ENCODE measurements at regions not wholly inside any gene's neighbourhood (a gene's known extent, or its start where the extent isn't known, plus 50 kb on each side); places are given as distances from the start of the nearest gene placed in this dataset.

GRCh38 chr10:89115876-89116627 is 91.1 kb downstream of the CH25H start:
- Mint-ChIP-seq H3K9me3 (peaks cover 0 to 5% of the 10 kb centered on the region in 2 donors), H3K27ac (no peak overlapping the region), H3K4me1 (no peaks in the 10 kb centered on the region), H3K4me3 (no peak overlapping the region), H3K27me3 (peaks cover 32% of the 10 kb centered on the region)
- no peak for ATAC-seq
- no peak for DNase-seq

GRCh38 chr10:89114846-89115625 is 92.1 kb downstream of the CH25H start:
- H3K4me1 Mint-ChIP-seq, result peaks cover 5% of the 10 kb centered on the region
- peaks cover 25% of the 10 kb centered on the region for H3K27me3 Mint-ChIP-seq
- H3K9me3 Mint-ChIP-seq, result peaks cover 0 to 5% of the 10 kb centered on the region in 2 donors
- DNase-seq (no peak), ATAC-seq (no peak)
- H3K4me3 Mint-ChIP-seq, result no peak overlapping the region
- H3K27ac Mint-ChIP-seq, result no peak overlapping the region

GRCh38 chr10:89102735-89103134 is 104.4 kb downstream of the CH25H start:
- H3K4me3 Mint-ChIP-seq, result no peak overlapping the region
- H3K9me3 Mint-ChIP-seq, result no peaks in the 10 kb centered on the region
- peaks cover 8% of the 10 kb centered on the region for H3K4me1 Mint-ChIP-seq
- no peak for DNase-seq
- no peak for ATAC-seq
- H3K27ac Mint-ChIP-seq, result no peak overlapping the region
- no peaks in the 10 kb centered on the region for H3K27me3 Mint-ChIP-seq

- Mint-ChIP-seq H3K4me1 (peaks cover 13% of the 10 kb centered on the region), H3K27ac (no peak overlapping the region), H3K9me3 (no peaks in the 10 kb centered on the region), H3K4me3 (no peak overlapping the region), H3K27me3 (no peaks in the 10 kb centered on the region)
- no peak for ATAC-seq
- no peak for DNase-seq
Observed at GRCh38 chr10:89101943-89102342, 105.2 kb downstream of the CH25H start.

GRCh38 chr10:89100680-89101079 is 106.4 kb downstream of the CH25H start:
- DNase-seq (no peak), ATAC-seq (no peak)
- no peaks in the 10 kb centered on the region for H3K27me3 Mint-ChIP-seq
- peaks cover 25% of the 10 kb centered on the region for H3K4me1 Mint-ChIP-seq
- no peaks in the 10 kb centered on the region for H3K9me3 Mint-ChIP-seq
- H3K27ac Mint-ChIP-seq, result no peak overlapping the region
- H3K4me3 Mint-ChIP-seq, result no peak overlapping the region

- H3K4me1 Mint-ChIP-seq, result peaks cover 47% of the 10 kb centered on the region
- DNase-seq (no peak), ATAC-seq (no peak)
- no peaks in the 10 kb centered on the region for H3K9me3 Mint-ChIP-seq
- H3K27me3 Mint-ChIP-seq, result peaks cover 9% of the 10 kb centered on the region
- H3K27ac Mint-ChIP-seq, result no peak overlapping the region
- no peak overlapping the region for H3K4me3 Mint-ChIP-seq
Observed at GRCh38 chr10:89097226-89097625, 106.6 kb downstream of the FAS start.

GRCh38 chr10:89095701-89096391 is 105.2 kb downstream of the FAS start:
- ATAC-seq (no peak), DNase-seq (no peak)
- peaks cover 58% of the 10 kb centered on the region for H3K4me1 Mint-ChIP-seq
- no peak overlapping the region for H3K27ac Mint-ChIP-seq
- no peaks in the 10 kb centered on the region for H3K9me3 Mint-ChIP-seq
- peaks cover 9% of the 10 kb centered on the region for H3K27me3 Mint-ChIP-seq
- no peak overlapping the region for H3K4me3 Mint-ChIP-seq

GRCh38 chr10:89093728-89094127 is 103.1 kb downstream of the FAS start:
- DNase-seq (no peak), ATAC-seq (no peak)
- peaks cover 9% of the 10 kb centered on the region for H3K27me3 Mint-ChIP-seq
- no peaks in the 10 kb centered on the region for H3K9me3 Mint-ChIP-seq
- peaks cover 72% of the 10 kb centered on the region for H3K4me1 Mint-ChIP-seq
- no peak overlapping the region for H3K4me3 Mint-ChIP-seq
- H3K27ac Mint-ChIP-seq, result no peak overlapping the region

- Mint-ChIP-seq H3K4me3 (no peak overlapping the region), H3K4me1 (peaks cover 64% of the 10 kb centered on the region), H3K9me3 (no peaks in the 10 kb centered on the region), H3K27ac (no peak overlapping the region), H3K27me3 (peaks cover 9% of the 10 kb centered on the region)
- ATAC-seq (no peak), DNase-seq (no peak)
Observed at GRCh38 chr10:89092981-89093380, 102.4 kb downstream of the FAS start.

GRCh38 chr10:89092439-89092838 is 101.8 kb downstream of the FAS start:
- Mint-ChIP-seq H3K27ac (no peak overlapping the region), H3K27me3 (peaks cover 9% of the 10 kb centered on the region), H3K4me3 (no peak overlapping the region), H3K9me3 (no peaks in the 10 kb centered on the region), H3K4me1 (peaks cover 64% of the 10 kb centered on the region)
- ATAC-seq (peak; percentile 35), DNase-seq (no peak)

- H3K9me3 Mint-ChIP-seq, result no peaks in the 10 kb centered on the region
- no peak overlapping the region for H3K27ac Mint-ChIP-seq
- ATAC-seq (no peak), DNase-seq (no peak)
- H3K4me3 Mint-ChIP-seq, result peak overlapping the region in 1 of 2 donors; percentile 25
- H3K4me1 Mint-ChIP-seq, result peaks cover 54% of the 10 kb centered on the region
- H3K27me3 Mint-ChIP-seq, result peaks cover 9% of the 10 kb centered on the region
Observed at GRCh38 chr10:89091496-89091895, 100.9 kb downstream of the FAS start.

GRCh38 chr10:89090756-89091445 is 100.3 kb downstream of the FAS start:
- Mint-ChIP-seq H3K9me3 (no peaks in the 10 kb centered on the region), H3K27ac (no peak overlapping the region), H3K4me3 (peak overlapping the region in 1 of 2 donors; percentile 25), H3K4me1 (peaks cover 49% of the 10 kb centered on the region), H3K27me3 (peaks cover 9% of the 10 kb centered on the region)
- ATAC-seq, result no peak
- no peak for DNase-seq

- Mint-ChIP-seq H3K4me1 (peaks cover 23% of the 10 kb centered on the region), H3K4me3 (peak overlapping the region in 1 of 2 donors; percentile 36), H3K9me3 (no peaks in the 10 kb centered on the region), H3K27ac (no peak overlapping the region), H3K27me3 (no peaks in the 10 kb centered on the region)
- DNase-seq (peak; percentile 23 to 68), ATAC-seq (peak; percentile 90)
Observed at GRCh38 chr10:89086801-89087521, 96.4 kb downstream of the FAS start.

GRCh38 chr10:89085153-89085552 is 94.6 kb downstream of the FAS start:
- Mint-ChIP-seq H3K4me3 (no peak overlapping the region), H3K4me1 (peaks cover 19% of the 10 kb centered on the region)
- peak; percentile 8 for ATAC-seq

GRCh38 chr10:89082086-89082485 is 91.5 kb downstream of the FAS start:
- ATAC-seq, result no peak
- no peaks in the 10 kb centered on the region for H3K27me3 Mint-ChIP-seq

More at GRCh38 chr10:89085153-89085552, 94.6 kb downstream of the FAS start:
- no peaks in the 10 kb centered on the region for H3K27me3 Mint-ChIP-seq
- H3K9me3 Mint-ChIP-seq, result no peaks in the 10 kb centered on the region
- DNase-seq, result no peak
- H3K27ac Mint-ChIP-seq, result no peak overlapping the region

More at GRCh38 chr10:89082086-89082485, 91.5 kb downstream of the FAS start:
- Mint-ChIP-seq H3K4me3 (no peak overlapping the region), H3K27ac (no peak overlapping the region), H3K9me3 (no peaks in the 10 kb centered on the region), H3K4me1 (peaks cover 24% of the 10 kb centered on the region)
- DNase-seq, result no peak
